ENCODE measurements at regions not wholly inside any gene's neighbourhood (a gene's known extent, or its start where the extent isn't known, plus 50 kb on each side); places are given as distances from the start of the nearest gene placed in this dataset.
A peak's percentile ranks its signal among the peaks of the same experiment; 100 is the strongest.

- no peak overlapping the region for H3K4me3 ChIP-seq (ENCODE audit: low read length in 2 of 2)
- H3K27ac ChIP-seq (ENCODE audit: low read depth in 1 of 2, low read length in 2 of 2), result no peak overlapping the region
- ATAC-seq (ENCODE audit: low FRiP score) (no peak), DNase-seq (no peak)
- 17 to 23% methylated on average over 6 of the region's 6 CpGs for WGBS, 2 donors
- H3K9me3 ChIP-seq (ENCODE audit: control insufficient read depth, low read length), result no peaks in the 10 kb centered on the region
- no peaks in the 10 kb centered on the region for H3K27me3 ChIP-seq (ENCODE audit: control insufficient read depth in 1 of 2, insufficient read depth in 2 of 2, low read length in 1 of 2)
- no peaks in the 10 kb centered on the region for H3K4me1 ChIP-seq (ENCODE audit: control insufficient read depth in 1 of 2, insufficient read depth in 2 of 2, low read length in 2 of 2)
- no peaks in the 10 kb centered on the region for H3K36me3 ChIP-seq (ENCODE audit: control insufficient read depth in 1 of 2, insufficient read depth in 2 of 2, low read length in 1 of 2)
- intact Hi-C loops (cut with DNase I), result no loop called here
These were observed 176.9 kb upstream of the ANKRD28 start for GRCh38 chr3:15974647-15975046.

GRCh38 chr3:15976524-15976923, 178.7 kb upstream of the ANKRD28 start:
- H3K9me3 ChIP-seq (ENCODE audit: control insufficient read depth, low read length), result no peaks in the 10 kb centered on the region

GRCh38 chr3:15977090-15977489, 179.3 kb upstream of the ANKRD28 start:
- no peaks in the 10 kb centered on the region for H3K27me3 ChIP-seq (ENCODE audit: control insufficient read depth in 1 of 2, insufficient read depth in 2 of 2, low read length in 1 of 2)
- DNase-seq (no peak), ATAC-seq (ENCODE audit: low FRiP score) (no peak)
- no peaks in the 10 kb centered on the region for H3K9me3 ChIP-seq (ENCODE audit: control insufficient read depth, low read length)
- 11 to 14% methylated on average over 1 of the region's 1 CpG for WGBS, 2 donors
- no peaks in the 10 kb centered on the region for H3K36me3 ChIP-seq (ENCODE audit: control insufficient read depth in 1 of 2, insufficient read depth in 2 of 2, low read length in 1 of 2)
- H3K27ac ChIP-seq (ENCODE audit: low read depth in 1 of 2, low read length in 2 of 2), result no peak overlapping the region
- H3K4me3 ChIP-seq (ENCODE audit: low read length in 2 of 2), result no peak overlapping the region
- intact Hi-C loops (cut with DNase I), result no loop called here
- H3K4me1 ChIP-seq (ENCODE audit: control insufficient read depth in 1 of 2, insufficient read depth in 2 of 2, low read length in 2 of 2), result no peaks in the 10 kb centered on the region

More at GRCh38 chr3:15976524-15976923, 178.7 kb upstream of the ANKRD28 start:
- DNase-seq, result no peak
- H3K36me3 ChIP-seq (ENCODE audit: control insufficient read depth in 1 of 2, insufficient read depth in 2 of 2, low read length in 1 of 2), result no peaks in the 10 kb centered on the region
- no peak overlapping the region for H3K4me3 ChIP-seq (ENCODE audit: low read length in 2 of 2)
- H3K4me1 ChIP-seq (ENCODE audit: control insufficient read depth in 1 of 2, insufficient read depth in 2 of 2, low read length in 2 of 2), result no peaks in the 10 kb centered on the region
- H3K27me3 ChIP-seq (ENCODE audit: control insufficient read depth in 1 of 2, insufficient read depth in 2 of 2, low read length in 1 of 2), result no peaks in the 10 kb centered on the region
- intact Hi-C loops (cut with DNase I), result no loop called here
- H3K27ac ChIP-seq (ENCODE audit: low read depth in 1 of 2, low read length in 2 of 2), result no peak overlapping the region
- ATAC-seq (ENCODE audit: low FRiP score), result no peak
- 54 to 67% methylated on average over 2 of the region's 2 CpGs for WGBS, 2 donors

GRCh38 chr3:15977598-15978232, 179.9 kb upstream of the ANKRD28 start:
- 83 to 84% methylated on average over 6 of the region's 6 CpGs for WGBS, 2 donors
- H3K27ac ChIP-seq (ENCODE audit: low read depth in 1 of 2, low read length in 2 of 2), result no peak overlapping the region
- no peak for ATAC-seq (ENCODE audit: low FRiP score)
- H3K4me3 ChIP-seq (ENCODE audit: low read length in 2 of 2), result no peak overlapping the region
- DNase-seq, result no peak
- H3K27me3 ChIP-seq (ENCODE audit: control insufficient read depth in 1 of 2, insufficient read depth in 2 of 2, low read length in 1 of 2), result no peaks in the 10 kb centered on the region
- intact Hi-C loops (cut with DNase I), result no loop called here
- no peaks in the 10 kb centered on the region for H3K36me3 ChIP-seq (ENCODE audit: control insufficient read depth in 1 of 2, insufficient read depth in 2 of 2, low read length in 1 of 2)
- H3K9me3 ChIP-seq (ENCODE audit: control insufficient read depth, low read length), result no peaks in the 10 kb centered on the region
- no peaks in the 10 kb centered on the region for H3K4me1 ChIP-seq (ENCODE audit: control insufficient read depth in 1 of 2, insufficient read depth in 2 of 2, low read length in 2 of 2)

- H3K27ac ChIP-seq (ENCODE audit: low read depth in 1 of 2, low read length in 2 of 2), result no peak overlapping the region
- H3K4me3 ChIP-seq (ENCODE audit: low read length in 2 of 2), result no peak overlapping the region
- no peaks in the 10 kb centered on the region for H3K4me1 ChIP-seq (ENCODE audit: control insufficient read depth in 1 of 2, insufficient read depth in 2 of 2, low read length in 2 of 2)
- H3K27me3 ChIP-seq (ENCODE audit: control insufficient read depth in 1 of 2, insufficient read depth in 2 of 2, low read length in 1 of 2), result no peaks in the 10 kb centered on the region
- ATAC-seq (ENCODE audit: low FRiP score), result no peak
- H3K9me3 ChIP-seq (ENCODE audit: control insufficient read depth, low read length), result no peaks in the 10 kb centered on the region
- intact Hi-C loops (cut with DNase I), result no loop called here
- 94% methylated on average over 2 of the region's 2 CpGs for WGBS, 2 donors
- DNase-seq, result no peak
- H3K36me3 ChIP-seq (ENCODE audit: control insufficient read depth in 1 of 2, insufficient read depth in 2 of 2, low read length in 1 of 2), result no peaks in the 10 kb centered on the region
These were observed 181.0 kb upstream of the ANKRD28 start for GRCh38 chr3:15978801-15979200.

- intact Hi-C loops (cut with DNase I), result no loop called here
- Histone ChIP-seq H3K4me1 (ENCODE audit: control insufficient read depth in 1 of 2, insufficient read depth in 2 of 2, low read length in 2 of 2) (no peaks in the 10 kb centered on the region), H3K36me3 (ENCODE audit: control insufficient read depth in 1 of 2, insufficient read depth in 2 of 2, low read length in 1 of 2) (no peaks in the 10 kb centered on the region), H3K9me3 (ENCODE audit: control insufficient read depth, low read length) (no peaks in the 10 kb centered on the region), H3K4me3 (ENCODE audit: low read length in 2 of 2) (no peak overlapping the region), H3K27me3 (ENCODE audit: control insufficient read depth in 1 of 2, insufficient read depth in 2 of 2, low read length in 1 of 2) (no peaks in the 10 kb centered on the region), H3K27ac (ENCODE audit: low read depth in 1 of 2, low read length in 2 of 2) (no peak overlapping the region)
- 89 to 97% methylated on average over 2 of the region's 2 CpGs for WGBS, 2 donors
- ATAC-seq (ENCODE audit: low FRiP score) (no peak), DNase-seq (no peak)
These were observed 181.7 kb upstream of the ANKRD28 start for GRCh38 chr3:15979495-15979894.

GRCh38 chr3:15979900-15980299, 182.1 kb upstream of the ANKRD28 start:
- DNase-seq (no peak), ATAC-seq (ENCODE audit: low FRiP score) (no peak)
- H3K27me3 ChIP-seq (ENCODE audit: control insufficient read depth in 1 of 2, insufficient read depth in 2 of 2, low read length in 1 of 2), result no peaks in the 10 kb centered on the region
- intact Hi-C loops (cut with DNase I), result no loop called here
- 93 to 94% methylated on average over 3 of the region's 3 CpGs for WGBS, 2 donors
- no peaks in the 10 kb centered on the region for H3K36me3 ChIP-seq (ENCODE audit: control insufficient read depth in 1 of 2, insufficient read depth in 2 of 2, low read length in 1 of 2)
- H3K27ac ChIP-seq (ENCODE audit: low read depth in 1 of 2, low read length in 2 of 2), result no peak overlapping the region
- no peaks in the 10 kb centered on the region for H3K4me1 ChIP-seq (ENCODE audit: control insufficient read depth in 1 of 2, insufficient read depth in 2 of 2, low read length in 2 of 2)
- no peak overlapping the region for H3K4me3 ChIP-seq (ENCODE audit: low read length in 2 of 2)
- H3K9me3 ChIP-seq (ENCODE audit: control insufficient read depth, low read length), result no peaks in the 10 kb centered on the region

GRCh38 chr3:15982243-15982642, 184.5 kb upstream of the ANKRD28 start:
- Histone ChIP-seq H3K36me3 (ENCODE audit: control insufficient read depth in 1 of 2, insufficient read depth in 2 of 2, low read length in 1 of 2) (no peaks in the 10 kb centered on the region), H3K27ac (ENCODE audit: low read depth in 1 of 2, low read length in 2 of 2) (no peak overlapping the region), H3K9me3 (ENCODE audit: control insufficient read depth, low read length) (no peaks in the 10 kb centered on the region), H3K27me3 (ENCODE audit: control insufficient read depth in 1 of 2, insufficient read depth in 2 of 2, low read length in 1 of 2) (no peaks in the 10 kb centered on the region), H3K4me1 (ENCODE audit: control insufficient read depth in 1 of 2, insufficient read depth in 2 of 2, low read length in 2 of 2) (no peaks in the 10 kb centered on the region), H3K4me3 (ENCODE audit: low read length in 2 of 2) (no peak overlapping the region)
- intact Hi-C loops (cut with DNase I), result no loop called here
- WGBS, 2 donors, result 43 to 45% methylated on average over 1 of the region's 1 CpG
- ATAC-seq (ENCODE audit: low FRiP score), result no peak
- DNase-seq, result no peak

- DNase-seq, result peak in 1 of 2 donors; percentile 73
- no peaks in the 10 kb centered on the region for H3K27me3 ChIP-seq (ENCODE audit: control insufficient read depth in 1 of 2, insufficient read depth in 2 of 2, low read length in 1 of 2)
- H3K9me3 ChIP-seq (ENCODE audit: control insufficient read depth, low read length), result no peaks in the 10 kb centered on the region
- no peak overlapping the region for H3K4me3 ChIP-seq (ENCODE audit: low read length in 2 of 2)
- no peaks in the 10 kb centered on the region for H3K36me3 ChIP-seq (ENCODE audit: control insufficient read depth in 1 of 2, insufficient read depth in 2 of 2, low read length in 1 of 2)
- ATAC-seq (ENCODE audit: low FRiP score), result peak; percentile 26
- 39 to 47% methylated on average over 10 of the region's 10 CpGs for WGBS, 2 donors
- intact Hi-C loops (cut with DNase I), result no loop called here
- no peaks in the 10 kb centered on the region for H3K4me1 ChIP-seq (ENCODE audit: control insufficient read depth in 1 of 2, insufficient read depth in 2 of 2, low read length in 2 of 2)
- H3K27ac ChIP-seq (ENCODE audit: low read depth in 1 of 2, low read length in 2 of 2), result no peak overlapping the region
These were observed 185.0 kb upstream of the ANKRD28 start for GRCh38 chr3:15982667-15983196.
